SW480 (cell line): ENCODE measurements at regions not wholly inside any gene's neighbourhood (a gene's known extent, or its start where the extent isn't known, plus 50 kb on each side); places are given as distances from the start of the nearest gene placed in this dataset.
"Not testable (repeated sequence)": the region's sequence is repeated elsewhere in the genome, so short reads cannot be mapped to it uniquely, and the experiment has no call there.

Experiments used
- DNase-seq: peaks from one replicate; pipeline ENCODE4 v3.0.0-alpha.2; 2016; ENCODE audit warnings: low spot score

DNA sequence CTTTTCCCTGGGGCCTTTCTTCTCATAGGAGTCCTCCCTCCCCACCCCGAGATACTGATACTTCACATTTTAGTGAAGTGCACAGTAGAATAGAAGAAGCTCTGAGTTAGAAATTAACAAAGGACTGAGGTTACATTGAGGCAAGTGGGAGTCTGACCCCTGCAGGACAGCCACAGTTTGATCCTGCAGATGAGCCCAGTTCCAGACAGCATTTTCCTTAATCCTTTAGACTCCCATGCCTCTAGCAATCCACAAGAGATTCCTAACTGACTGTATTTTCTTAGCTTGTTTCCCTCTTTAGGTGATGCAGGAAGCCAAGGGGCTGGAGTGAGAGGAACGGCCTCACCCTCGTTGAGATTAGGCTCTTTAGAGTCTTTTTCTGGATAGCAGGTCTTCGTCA is 204.0 kb downstream of the CYRIA start:
- no peak for DNase-seq

GRCh38 chr2:16459606-16460005 is 206.0 kb downstream of the CYRIA start:
- no peak for DNase-seq

GRCh38 chr2:16454621-16455020 is 211.0 kb downstream of the CYRIA start:
- no peak for DNase-seq

DNA sequence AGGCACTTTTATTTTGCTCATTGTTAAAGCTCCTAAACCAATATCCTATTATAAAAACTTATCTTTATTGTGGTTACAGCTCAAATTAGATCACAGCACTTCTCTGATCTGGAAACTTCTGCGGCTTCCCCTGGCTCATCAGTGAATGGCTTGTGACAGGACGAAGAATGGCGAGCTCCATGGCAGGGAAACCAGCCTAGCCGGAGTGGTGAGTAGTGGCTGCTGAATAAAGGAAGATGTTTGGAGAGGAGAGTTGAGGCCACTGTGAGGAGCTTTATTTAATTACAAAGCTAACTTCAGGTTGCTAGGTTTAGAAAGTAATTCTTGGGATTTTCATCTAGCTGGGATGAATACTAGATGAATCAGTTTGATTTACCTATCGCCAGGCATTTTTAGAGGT is 213.5 kb downstream of the CYRIA start:
- DNase-seq: no peak

- no peak for DNase-seq
Measured at GRCh38 chr2:16446706-16447105, 218.9 kb downstream of the CYRIA start.

GRCh38 chr2:16442971-16443370 is 222.7 kb downstream of the CYRIA start:
- DNase-seq: no peak

DNA sequence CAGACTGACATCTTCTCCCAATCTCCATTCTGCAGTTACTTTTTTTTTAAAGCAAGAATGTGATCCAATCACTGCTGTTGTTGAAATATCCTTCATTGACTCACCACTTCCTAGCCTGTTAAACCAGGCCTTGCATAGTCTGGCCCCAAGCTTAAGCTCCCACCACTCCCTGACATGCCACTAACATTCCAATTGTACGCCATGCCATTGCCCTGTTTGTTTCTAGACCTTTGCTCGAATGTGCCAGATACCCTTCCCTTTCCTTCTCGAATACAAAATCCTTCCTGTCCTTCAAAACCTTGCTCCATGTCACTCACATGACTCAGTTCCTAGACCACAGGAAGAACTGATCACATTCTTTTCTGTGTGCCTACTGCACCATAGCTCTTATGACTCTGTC is 224.2 kb downstream of the CYRIA start:
- no peak for DNase-seq

DNA sequence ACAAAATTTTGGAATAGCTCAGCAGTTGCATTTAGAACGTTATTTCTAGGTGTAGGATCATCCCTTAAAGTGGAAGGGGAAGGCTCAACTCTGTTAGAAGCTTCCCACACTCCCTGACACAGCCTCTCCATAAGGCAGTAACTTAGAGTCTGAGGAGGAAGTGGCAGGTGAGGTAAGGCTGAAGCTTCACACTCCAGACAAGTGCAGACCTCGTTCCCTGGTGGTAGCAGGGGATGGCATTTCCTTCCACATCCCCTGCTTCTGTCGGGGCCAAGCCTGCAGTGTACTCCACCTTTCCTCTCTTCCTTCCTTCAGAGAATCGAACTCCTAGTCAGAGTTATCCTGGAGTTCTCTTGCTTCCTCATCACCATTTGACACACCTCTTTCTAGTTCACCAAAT is 224.7 kb downstream of the CYRIA start:
- DNase-seq: no peak

- DNase-seq: no peak
Measured at GRCh38 chr2:16438613-16439321, 226.9 kb downstream of the CYRIA start.

- no peak for DNase-seq
Measured at GRCh38 chr2:16437189-16437588, 228.4 kb downstream of the CYRIA start.

- no peak for DNase-seq
Measured at GRCh38 chr2:16434393-16434792, 231.2 kb downstream of the CYRIA start.

- DNase-seq: no peak
Measured at GRCh38 chr2:16430846-16431245, 234.8 kb downstream of the CYRIA start.

DNA sequence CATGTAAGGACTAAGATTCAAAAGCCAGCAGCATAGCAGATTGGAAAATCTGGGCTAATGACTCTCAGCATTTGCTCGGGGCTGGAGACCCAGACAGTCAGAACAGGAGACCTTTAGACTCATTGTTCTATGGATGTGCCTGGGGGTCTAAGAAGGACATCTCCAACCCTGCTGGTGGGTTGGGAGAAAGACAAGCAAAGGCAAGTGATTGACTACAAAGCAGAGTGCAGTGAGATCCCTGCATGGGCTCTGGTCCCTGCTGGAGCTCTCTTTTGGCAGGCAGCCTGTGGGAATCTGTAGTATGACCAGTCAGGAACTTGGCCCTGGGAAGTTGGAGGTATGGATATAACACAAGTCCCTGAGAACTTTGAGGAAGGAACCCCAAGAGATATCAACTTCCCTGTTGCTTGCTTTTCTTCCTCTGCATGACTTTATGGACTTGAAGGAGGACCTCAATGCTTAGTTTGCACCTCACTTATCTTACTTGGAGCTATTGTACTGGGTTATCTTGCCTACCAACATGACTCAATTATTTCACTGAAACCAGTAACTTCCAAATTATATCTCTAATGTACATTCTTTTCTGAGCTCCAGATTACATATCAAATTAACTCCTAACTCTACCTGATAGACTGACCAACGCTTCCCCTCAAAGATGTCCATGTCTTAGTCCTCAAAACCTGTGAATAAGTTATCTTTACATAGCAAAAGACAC is 236.0 kb downstream of the CYRIA start:
- DNase-seq: no peak

DNA sequence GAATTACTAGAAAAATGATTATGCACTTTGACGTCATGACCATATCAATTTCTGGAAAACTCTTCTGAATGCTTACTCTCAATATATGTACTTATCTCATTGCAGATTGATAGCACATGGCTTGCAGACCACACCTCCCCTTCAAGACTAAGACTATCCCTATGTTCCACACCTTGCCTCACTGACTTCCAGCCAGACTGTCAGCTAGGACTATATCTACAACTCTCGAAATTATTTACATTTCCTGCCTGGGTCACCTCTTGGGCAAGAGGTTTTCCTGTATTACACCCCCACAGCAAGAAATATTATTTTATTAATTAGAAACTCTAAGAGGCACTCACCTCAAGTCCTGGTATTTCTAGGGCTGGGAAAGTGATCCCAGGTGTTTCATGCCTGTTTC is 236.6 kb downstream of the CYRIA start:
- DNase-seq: no peak

DNA sequence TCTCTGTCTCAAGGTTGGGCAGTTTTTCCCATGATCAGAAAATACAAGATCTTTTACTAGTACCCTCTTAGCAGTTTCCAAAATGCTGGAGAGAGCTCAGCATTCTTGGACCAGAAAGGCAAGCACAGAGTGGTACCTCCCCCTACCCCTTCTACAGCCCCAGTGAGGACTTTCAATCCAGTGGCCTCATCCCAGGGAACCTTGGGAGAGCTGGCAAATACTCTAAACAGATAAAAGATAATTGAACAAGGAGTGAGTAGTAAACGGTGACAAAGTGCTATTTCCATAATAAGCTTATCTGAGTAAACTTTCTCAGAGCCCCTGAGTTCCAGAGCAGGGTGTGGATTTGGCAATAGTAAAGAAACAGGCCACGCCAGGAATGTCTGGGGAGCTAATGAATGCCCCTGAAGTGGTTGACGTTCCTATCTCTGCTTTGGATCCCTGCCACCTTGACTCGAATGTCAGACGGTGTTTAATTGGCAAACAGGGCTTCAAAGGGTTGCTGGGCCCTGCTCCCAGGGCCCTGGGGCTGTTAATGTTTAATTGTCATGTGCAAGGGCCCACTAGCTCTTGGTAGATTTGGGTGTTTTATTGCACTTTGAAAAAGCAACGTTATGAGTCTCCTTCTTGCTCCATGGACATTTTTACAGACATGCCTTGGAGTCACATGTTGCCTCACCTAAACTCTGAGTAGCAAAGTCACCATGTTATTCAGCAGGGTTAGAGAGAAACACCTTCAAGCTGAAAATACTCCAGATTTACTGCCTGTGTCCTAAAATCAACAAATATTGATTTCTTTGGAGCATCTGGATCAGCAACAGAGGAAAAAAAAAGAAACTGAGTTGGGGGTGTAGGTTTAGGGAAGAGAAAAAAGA is 239.9 kb downstream of the CYRIA start:
- peak; percentile 73 for DNase-seq

- DNase-seq: no peak
Measured at GRCh38 chr2:16420421-16420820, 245.2 kb downstream of the CYRIA start.

- DNase-seq: no peak
Measured at GRCh38 chr2:16417726-16418125, 247.9 kb downstream of the CYRIA start.

DNA sequence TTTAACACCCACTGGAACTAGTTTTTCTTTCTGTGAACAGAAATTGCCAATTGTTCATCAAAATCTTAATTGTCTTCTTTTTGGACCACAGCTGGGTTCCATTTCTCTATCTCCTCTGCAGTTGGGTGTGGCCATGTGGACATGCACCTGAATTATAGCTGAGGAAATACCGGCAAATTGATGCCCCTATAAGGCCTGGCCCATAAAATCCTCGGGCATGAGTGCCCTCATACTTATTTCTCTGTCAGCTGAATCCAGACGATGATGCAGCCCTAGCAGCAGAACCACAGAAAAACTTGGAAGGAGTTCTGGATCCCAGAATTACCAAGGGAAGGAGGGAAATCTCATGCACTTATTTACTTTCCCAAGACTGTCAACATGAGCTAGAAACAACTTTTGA is 249.0 kb downstream of the CYRIA start:
- no peak for DNase-seq

GRCh38 chr2:16415861-16416260 is 249.8 kb downstream of the CYRIA start:
- not testable (repeated sequence) for DNase-seq

- DNase-seq: no peak
Measured at GRCh38 chr2:16413947-16414346, 251.7 kb downstream of the CYRIA start.

DNA sequence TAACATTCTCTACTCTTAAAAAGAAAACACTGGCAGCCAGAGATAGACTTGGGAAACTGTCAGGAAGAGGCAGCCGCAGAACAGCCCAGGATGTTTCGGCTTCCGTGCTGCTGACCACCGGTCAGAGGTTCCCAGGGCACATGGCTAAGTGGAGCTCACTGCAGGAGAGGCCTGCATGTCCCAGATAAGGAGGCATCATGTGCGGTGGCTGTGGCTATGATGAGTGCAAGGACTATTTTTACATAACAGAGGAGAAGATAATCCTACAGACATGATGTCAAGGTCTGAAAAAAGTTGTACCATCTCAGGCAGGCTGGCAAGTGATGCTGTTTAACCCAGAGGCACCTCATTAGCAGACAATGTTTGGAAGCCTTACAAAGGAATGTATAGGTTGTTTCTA is 252.3 kb downstream of the CYRIA start:
- no peak for DNase-seq

- DNase-seq: no peak
Measured at GRCh38 chr2:16412321-16413030, 253.2 kb downstream of the CYRIA start.
